ENCODE measurements at regions not wholly inside any gene's neighbourhood (a gene's known extent, or its start where the extent isn't known, plus 50 kb on each side); places are given as distances from the start of the nearest gene placed in this dataset.

DNA sequence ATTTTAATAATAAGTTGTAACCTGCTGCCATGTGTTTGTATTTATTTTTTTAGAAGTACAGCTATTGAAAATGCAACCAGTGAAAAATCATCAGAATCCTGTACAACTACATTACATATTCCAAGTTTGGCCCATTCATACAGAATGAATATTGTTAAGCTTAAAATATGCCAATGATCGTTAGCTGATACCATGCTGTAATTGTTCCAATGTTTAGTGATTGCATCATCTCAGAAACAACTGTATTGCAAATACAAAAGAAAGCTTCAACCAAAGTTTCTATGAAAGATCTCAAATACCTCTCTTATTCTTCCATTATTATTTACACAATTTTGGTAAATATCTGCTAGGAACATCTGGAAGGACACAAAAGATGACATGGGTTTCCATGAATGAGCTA lies 51.6 kb upstream of the ALCAM start:
- H3K23ac ChIP-seq (ENCODE audit: insufficient read length, low read depth, low read length): no peak overlapping the region
- no CpG with 5 or more reads among the region's 1 CpG for WGBS (ENCODE audit: extremely low coverage, insufficient read length, low lambda C conversion rate)
- Mint-ChIP-seq H3K4me1 (no peaks in the 10 kb centered on the region), H3K27me3 (ENCODE audit: low read depth) (no peaks in the 10 kb centered on the region), H3K27ac (no peak overlapping the region), H3K9me3 (peaks cover 5% of the 10 kb centered on the region in 2 experiments; a peak in 3 of 5 replicates), H3K36me3 (ENCODE audit: insufficient read depth in 1 of 3, low read depth in 3 of 3) (peaks cover 0 to 6% (median 5%) of the 10 kb centered on the region in 3 experiments; a peak in 2 of 7 replicates), H3K4me3 (no peak overlapping the region)
- H3K9ac ChIP-seq (ENCODE audit: extremely low read depth, insufficient read length, low read length): no peak overlapping the region
- H2BK20ac ChIP-seq (ENCODE audit: low read depth, low read length, poor library complexity, severe bottlenecking): no peak overlapping the region
- H3K27ac ChIP-seq (ENCODE audit: insufficient read length, low read depth, low read length): no peak overlapping the region
- no peaks in the 10 kb centered on the region for H3K79me1 ChIP-seq (ENCODE audit: insufficient read depth, low read depth, low read length, poor library complexity, severe bottlenecking)
- H3K4ac ChIP-seq (ENCODE audit: low read depth, low read length): no peak overlapping the region
- H4K5ac ChIP-seq (ENCODE audit: insufficient read length, low read depth, low read length): no peak overlapping the region
- no peak overlapping the region for H3T11ph ChIP-seq (ENCODE audit: low read length)
- H3K4me1 ChIP-seq (ENCODE audit: insufficient read depth, low read length): no peaks in the 10 kb centered on the region
- TF ChIP-seq, protein P1, sequence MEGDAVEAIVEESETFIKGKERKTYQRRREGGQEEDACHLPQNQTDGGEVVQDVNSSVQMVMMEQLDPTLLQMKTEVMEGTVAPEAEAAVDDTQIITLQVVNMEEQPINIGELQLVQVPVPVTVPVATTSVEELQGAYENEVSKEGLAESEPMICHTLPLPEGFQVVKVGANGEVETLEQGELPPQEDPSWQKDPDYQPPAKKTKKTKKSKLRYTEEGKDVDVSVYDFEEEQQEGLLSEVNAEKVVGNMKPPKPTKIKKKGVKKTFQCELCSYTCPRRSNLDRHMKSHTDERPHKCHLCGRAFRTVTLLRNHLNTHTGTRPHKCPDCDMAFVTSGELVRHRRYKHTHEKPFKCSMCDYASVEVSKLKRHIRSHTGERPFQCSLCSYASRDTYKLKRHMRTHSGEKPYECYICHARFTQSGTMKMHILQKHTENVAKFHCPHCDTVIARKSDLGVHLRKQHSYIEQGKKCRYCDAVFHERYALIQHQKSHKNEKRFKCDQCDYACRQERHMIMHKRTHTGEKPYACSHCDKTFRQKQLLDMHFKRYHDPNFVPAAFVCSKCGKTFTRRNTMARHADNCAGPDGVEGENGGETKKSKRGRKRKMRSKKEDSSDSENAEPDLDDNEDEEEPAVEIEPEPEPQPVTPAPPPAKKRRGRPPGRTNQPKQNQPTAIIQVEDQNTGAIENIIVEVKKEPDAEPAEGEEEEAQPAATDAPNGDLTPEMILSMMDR (conservative IDR thresholded peaks at IDR 0.05): no peak
- H2BK12ac ChIP-seq (ENCODE audit: insufficient read length, low read depth, low read length): no peak overlapping the region
- H4K8ac ChIP-seq (replicated peaks; ENCODE audit: insufficient read length, low read depth, low read length): no peak overlapping the region
- H3K56ac ChIP-seq (ENCODE audit: insufficient read length, low read depth, low read length): no peak overlapping the region
- H2AFZ ChIP-seq (ENCODE audit: low read length): no peak overlapping the region
- H4K91ac ChIP-seq (ENCODE audit: insufficient read length, low read depth, low read length): no peak overlapping the region
- H2AK5ac ChIP-seq (ENCODE audit: insufficient read length, low read length): no peak overlapping the region
- no peak overlapping the region for H3K4me2 ChIP-seq (ENCODE audit: insufficient read depth, insufficient read length, low read length)
- H2BK120ac ChIP-seq (ENCODE audit: low read depth, low read length, poor library complexity, severe bottlenecking): no peak overlapping the region
- H3K27me3 ChIP-seq (ENCODE audit: insufficient read depth, low read length): no peaks in the 10 kb centered on the region
- no peak for DNase-seq
- no peak overlapping the region for H2BK15ac ChIP-seq (ENCODE audit: low read depth, low read length)
- H3K18ac ChIP-seq (ENCODE audit: insufficient read length, low read depth, low read length): no peak overlapping the region
- H3K9me3 ChIP-seq (ENCODE audit: control insufficient read depth, low read depth, low read length): no peaks in the 10 kb centered on the region
- H2BK5ac ChIP-seq (ENCODE audit: insufficient read length, low read length): no peak overlapping the region
- no peak overlapping the region for H3K14ac ChIP-seq (ENCODE audit: insufficient read depth, low read length)
- H3K23me2 ChIP-seq (ENCODE audit: insufficient read length, low read depth, low read length, poor library complexity, severe bottlenecking): no peaks in the 10 kb centered on the region
- H3K79me2 ChIP-seq (ENCODE audit: insufficient read depth, low read length): no peaks in the 10 kb centered on the region
- no peaks in the 10 kb centered on the region for H4K20me1 ChIP-seq (ENCODE audit: control insufficient read depth, insufficient read depth, insufficient read length)
